IMR-90 (cell line): ENCODE measurements at regions not wholly inside any gene's neighbourhood (a gene's known extent, or its start where the extent isn't known, plus 50 kb on each side); places are given as distances from the start of the nearest gene placed in this dataset.

ENCODE experiments used
- BHLHE40 ChIP-seq: fragments of 150-350 bp; IDR thresholded peaks from 2 replicates; pipeline ENCODE4 v1.6.1; 2016; ENCODE audit warnings: mild to moderate bottlenecking, low read depth, low read length
- CEBPB ChIP-seq: IDR thresholded peaks from 2 replicates; pipeline ENCODE4 v1.6.1; 2012; ENCODE audit warnings: low read depth, low read length, improper control_type of control experiment
- CTCF ChIP-seq: conservative IDR thresholded peaks from 2 replicates; pipeline ENCODE4 v1.5.1; 2012; ENCODE audit warnings: mild to moderate bottlenecking, low read depth, low read length, improper control_type of control experiment
- FOS ChIP-seq: fragments of 150-350 bp; IDR thresholded peaks from 2 replicates; pipeline ENCODE4 v1.6.1; 2016; ENCODE audit warnings: low read depth, low read length
- MAFK ChIP-seq: IDR thresholded peaks from 2 replicates; pipeline ENCODE4 v1.6.1; 2012; ENCODE audit warnings: low read depth, low read length, improper control_type of control experiment
- MAZ ChIP-seq: IDR thresholded peaks from 2 replicates; pipeline ENCODE4 v1.6.1; 2012; ENCODE audit warnings: low read depth, mild to moderate bottlenecking, low read length, improper control_type of control experiment, moderate library complexity, borderline replicate concordance
- MXI1 ChIP-seq: IDR thresholded peaks from 2 replicates; pipeline ENCODE4 v1.6.1; 2012; ENCODE audit warnings: low read depth, mild to moderate bottlenecking, low read length, moderate library complexity, borderline replicate concordance
- POLR2A ChIP-seq: IDR thresholded peaks from 2 replicates; pipeline ENCODE4 v1.6.1; 2012; ENCODE audit warnings: mild to moderate bottlenecking, low read depth, low read length
- RCOR1 ChIP-seq: IDR thresholded peaks from 2 replicates; pipeline ENCODE4 v1.6.1; 2012; ENCODE audit warnings: mild to moderate bottlenecking, low read length, improper control_type of control experiment; ENCODE audit not compliant: insufficient replicate concordance
- RFX5 ChIP-seq: IDR thresholded peaks from 2 replicates; pipeline ENCODE4 v1.8.0; 2012; ENCODE audit warnings: low read depth, mild to moderate bottlenecking, low read length, moderate library complexity
- SMC3 ChIP-seq: fragments of 150-350 bp; IDR thresholded peaks from 2 replicates; pipeline ENCODE4 v1.6.1; 2016; ENCODE audit warnings: low read depth, mild to moderate bottlenecking, antibody characterized with exemption, low read length, moderate library complexity
- USF2 ChIP-seq: fragments of 150-350 bp; IDR thresholded peaks from 2 replicates; pipeline ENCODE4 v1.6.1; 2017; ENCODE audit warnings: mild to moderate bottlenecking, antibody characterized with exemption, low read length, low read depth

- TF ChIP-seq CTCF (no peak), BHLHE40 (no peak), RFX5 (no peak), FOS (no peak), POLR2A (no peak), MXI1 (no peak), SMC3 (no peak), MAZ (no peak), USF2 (no peak), CEBPB (no peak), RCOR1 (no peak), MAFK (no peak)
These were observed 895.6 kb upstream of the ANO3 start for GRCh38 chr11:25436326-25436725.
